Retinal pigment epithelial cell (primary cell): ENCODE measurements at regions not wholly inside any gene's neighbourhood (a gene's known extent, or its start where the extent isn't known, plus 50 kb on each side); places are given as distances from the start of the nearest gene placed in this dataset.
"Not testable (repeated sequence)": the region's sequence is repeated elsewhere in the genome, so short reads cannot be mapped to it uniquely, and the experiment has no call there.

Source experiments
- DNase-seq: peaks from one replicate; pipeline ENCODE4 v3.0.0-alpha.2; 2010; ENCODE audit warnings: low read depth
- H3K4me3 ChIP-seq: 2 replicates; pipeline ENCODE4 v1.5.1; 2011; ENCODE audit warnings: mild to moderate bottlenecking, low read length, control low read depth, moderate library complexity
- TF ChIP-seq, protein P1 (sequence below): conservative IDR thresholded peaks from 2 replicates; pipeline ENCODE4 v1.5.1; 2011; ENCODE audit warnings: low read depth, low read length, control low read depth, inconsistent platforms

DNA sequence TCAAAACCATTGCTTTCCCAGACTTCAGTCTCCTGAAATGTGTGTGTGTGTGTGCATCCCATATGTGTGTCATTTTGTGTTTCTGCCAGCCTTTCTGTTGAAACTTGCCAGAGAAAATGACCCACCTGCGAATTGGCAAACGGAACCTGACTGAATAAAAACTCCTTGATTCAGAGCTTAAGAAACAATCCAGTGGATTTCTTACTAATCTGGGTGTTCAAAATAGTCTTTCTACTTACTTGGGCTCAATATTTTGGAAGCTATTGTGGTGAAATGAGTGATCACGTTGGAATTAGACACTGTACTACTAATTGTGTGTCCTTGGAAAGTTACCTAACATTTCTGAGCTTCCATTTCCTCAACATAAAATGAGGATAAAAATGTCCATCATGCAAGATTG, 138.9 kb upstream of the ERG start:
- no peak for DNase-seq
- TF ChIP-seq, protein P1, sequence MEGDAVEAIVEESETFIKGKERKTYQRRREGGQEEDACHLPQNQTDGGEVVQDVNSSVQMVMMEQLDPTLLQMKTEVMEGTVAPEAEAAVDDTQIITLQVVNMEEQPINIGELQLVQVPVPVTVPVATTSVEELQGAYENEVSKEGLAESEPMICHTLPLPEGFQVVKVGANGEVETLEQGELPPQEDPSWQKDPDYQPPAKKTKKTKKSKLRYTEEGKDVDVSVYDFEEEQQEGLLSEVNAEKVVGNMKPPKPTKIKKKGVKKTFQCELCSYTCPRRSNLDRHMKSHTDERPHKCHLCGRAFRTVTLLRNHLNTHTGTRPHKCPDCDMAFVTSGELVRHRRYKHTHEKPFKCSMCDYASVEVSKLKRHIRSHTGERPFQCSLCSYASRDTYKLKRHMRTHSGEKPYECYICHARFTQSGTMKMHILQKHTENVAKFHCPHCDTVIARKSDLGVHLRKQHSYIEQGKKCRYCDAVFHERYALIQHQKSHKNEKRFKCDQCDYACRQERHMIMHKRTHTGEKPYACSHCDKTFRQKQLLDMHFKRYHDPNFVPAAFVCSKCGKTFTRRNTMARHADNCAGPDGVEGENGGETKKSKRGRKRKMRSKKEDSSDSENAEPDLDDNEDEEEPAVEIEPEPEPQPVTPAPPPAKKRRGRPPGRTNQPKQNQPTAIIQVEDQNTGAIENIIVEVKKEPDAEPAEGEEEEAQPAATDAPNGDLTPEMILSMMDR = no peak
- H3K4me3 ChIP-seq = no peak overlapping the region

GRCh38 chr21:38639571-38640354, 141.5 kb upstream of the ERG start:
- no peak for DNase-seq
- TF ChIP-seq, protein P1 = no peak
- no peak overlapping the region for H3K4me3 ChIP-seq

DNA sequence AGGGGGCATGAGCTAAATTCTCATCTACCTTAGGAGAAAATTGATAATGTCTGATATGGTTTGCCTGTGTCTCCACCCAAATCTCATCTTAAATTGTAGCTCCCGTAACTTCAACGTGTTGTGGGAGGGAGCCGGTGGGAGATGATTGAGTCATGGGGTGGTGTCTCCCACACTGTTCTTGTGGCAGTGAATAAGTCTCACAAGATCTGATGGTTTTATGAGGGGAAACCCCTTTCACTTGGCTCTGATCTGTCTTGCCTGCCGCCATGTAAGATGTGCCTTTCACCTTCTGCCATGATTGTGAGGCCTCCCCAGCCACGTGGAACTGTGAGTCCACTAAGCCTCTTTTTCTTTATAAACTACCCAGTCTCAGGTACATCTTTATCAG, 142.1 kb upstream of the ERG start:
- H3K4me3 ChIP-seq, DNase-seq: not testable (repeated sequence)

DNA sequence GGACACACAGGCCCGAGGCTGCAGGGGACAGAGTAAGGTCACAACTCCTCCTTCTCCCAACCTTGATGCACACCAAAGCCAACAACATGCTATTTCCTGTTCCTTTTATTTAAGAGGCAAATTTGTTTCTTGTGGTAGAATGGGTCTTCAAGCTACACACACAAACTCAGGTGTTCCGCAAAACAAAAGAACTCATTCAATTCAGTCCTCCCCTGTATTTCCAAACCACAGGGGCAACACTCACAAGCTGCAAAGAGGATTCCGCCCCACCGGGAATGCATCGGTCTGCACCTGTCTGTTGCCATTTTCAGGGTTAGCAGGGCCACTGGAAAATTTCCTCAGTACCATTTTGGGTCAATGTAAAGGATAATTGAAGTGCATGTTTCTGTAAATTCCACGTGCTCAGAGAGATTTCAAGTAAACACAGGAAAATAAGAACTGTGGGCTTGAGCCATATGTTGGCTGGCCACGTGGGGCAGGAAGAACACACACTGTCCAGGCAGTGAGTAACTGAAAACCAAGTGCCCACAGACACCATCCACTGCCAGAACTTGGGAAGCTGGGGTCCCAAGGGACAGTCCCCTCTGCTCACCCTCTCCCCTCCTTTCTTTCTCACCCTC, 145.2 kb upstream of the ERG start:
- no peak overlapping the region for H3K4me3 ChIP-seq
- DNase-seq = no peak
- TF ChIP-seq, protein P1 = no peak

DNA sequence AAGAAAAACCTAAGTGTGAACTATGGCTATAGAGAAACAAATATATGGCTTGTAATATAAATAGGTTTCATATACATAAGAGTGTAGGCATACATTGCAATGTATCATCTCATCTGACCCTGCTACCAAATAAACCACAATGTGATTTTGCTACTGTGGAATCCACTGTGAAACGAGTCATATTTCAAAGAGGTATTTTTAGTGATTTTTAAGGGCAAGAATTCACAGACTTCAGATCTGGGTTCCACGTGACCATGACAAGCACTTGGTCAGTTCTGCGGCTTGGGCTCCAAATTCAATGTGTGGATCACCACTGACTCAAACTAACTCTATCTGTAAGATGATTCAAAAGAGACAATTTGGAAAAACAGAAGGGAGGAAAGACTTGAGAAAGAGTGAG, 147.0 kb upstream of the ERG start:
- TF ChIP-seq, protein P1 = no peak
- no peak overlapping the region for H3K4me3 ChIP-seq
- no peak for DNase-seq

DNA sequence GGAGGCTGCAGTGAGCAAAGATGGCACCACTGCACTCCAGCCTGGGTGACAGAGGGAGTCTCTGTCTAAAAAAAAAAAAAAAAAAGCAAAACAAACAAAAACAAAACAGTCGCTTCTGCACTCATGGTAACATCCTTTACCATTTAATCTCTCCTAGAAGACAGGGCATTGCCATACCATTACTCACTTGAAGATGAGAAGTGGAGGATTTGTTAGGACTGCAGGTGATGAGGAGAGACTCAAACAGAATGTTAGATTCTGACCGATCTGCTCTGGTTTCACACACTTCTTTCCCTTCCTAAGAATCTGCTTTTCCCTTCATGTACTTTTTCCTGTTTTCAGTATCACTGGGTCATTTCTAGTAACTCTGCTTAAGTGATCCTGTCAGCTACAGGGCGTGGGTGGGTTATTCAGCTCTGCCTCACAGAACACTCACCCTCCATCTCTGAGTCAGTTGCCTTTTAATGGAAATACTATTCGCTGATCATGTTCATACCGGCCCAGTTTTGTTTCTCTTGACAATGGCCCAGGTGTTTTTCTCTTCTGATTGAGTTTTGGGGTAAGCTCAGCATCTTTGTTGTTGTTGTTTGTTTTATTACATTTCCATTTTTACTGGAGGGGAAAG, 148.0 kb upstream of the ERG start:
- DNase-seq = no peak
- TF ChIP-seq, protein P1 = no peak
- no peak overlapping the region for H3K4me3 ChIP-seq

- DNase-seq = no peak
- TF ChIP-seq, protein P1 = no peak
Observed at GRCh38 chr21:38649120-38649519, 150.8 kb upstream of the ERG start.

More at GRCh38 chr21:38649120-38649519, 150.8 kb upstream of the ERG start:
- no peak overlapping the region for H3K4me3 ChIP-seq
